ENCODE measurements at regions not wholly inside any gene's neighbourhood (a gene's known extent, or its start where the extent isn't known, plus 50 kb on each side); places are given as distances from the start of the nearest gene placed in this dataset.

- TF ChIP-seq POLR2AphosphoS5 (IDR thresholded peaks at IDR 0.05; ENCODE audit: borderline replicate concordance, low read depth, low read length) = no peak
- TF ChIP-seq EZH2 (IDR thresholded peaks at IDR 0.05) = no peak
These were observed 345.7 kb upstream of the MAF start for GRCh38 chr16:79946252-79946651.
